Adipocyte (in vitro differentiated cells): ENCODE measurements at regions not wholly inside any gene's neighbourhood (a gene's known extent, or its start where the extent isn't known, plus 50 kb on each side); places are given as distances from the start of the nearest gene placed in this dataset.
A peak's percentile ranks its signal among the peaks of the same experiment; 100 is the strongest.
"Not testable (repeated sequence)": the region's sequence is repeated elsewhere in the genome, so short reads cannot be mapped to it uniquely, and the experiment has no call there.

Experiments used
- DNase-seq: peaks from one replicate; pipeline ENCODE4 v3.0.0-alpha.2; 2015; ENCODE audit warnings: low read depth
- H3K27me3 ChIP-seq: replicated peaks from 2 replicates; pipeline ENCODE4 v1.7.0; 2013; ENCODE audit warnings: mild to moderate bottlenecking, low read length, moderate library complexity; ENCODE audit not compliant: control insufficient read depth, insufficient read depth
- H3K36me3 ChIP-seq: 2 replicates; pipeline ENCODE4 v1.7.0; 2013; ENCODE audit warnings: low read length, mild to moderate bottlenecking, moderate library complexity; ENCODE audit not compliant: control insufficient read depth, insufficient read depth, severe bottlenecking
- H3K4me1 ChIP-seq: 2 replicates; pipeline ENCODE4 v1.7.0; 2013; ENCODE audit warnings: mild to moderate bottlenecking, low read length, moderate library complexity; ENCODE audit not compliant: control insufficient read depth, insufficient read depth
- H3K4me3 ChIP-seq: 2 replicates; pipeline ENCODE4 v1.7.0; 2013; ENCODE audit warnings: mild to moderate bottlenecking, low read length, moderate library complexity
- H3K9ac ChIP-seq: 2 replicates; pipeline ENCODE4 v1.7.0; 2013; ENCODE audit warnings: mild to moderate bottlenecking, low read length, moderate library complexity
- H3K9me3 ChIP-seq: 2 replicates; pipeline ENCODE4 v1.7.0; 2013; ENCODE audit warnings: mild to moderate bottlenecking, low read length, moderate library complexity; ENCODE audit not compliant: control insufficient read depth

DNA sequence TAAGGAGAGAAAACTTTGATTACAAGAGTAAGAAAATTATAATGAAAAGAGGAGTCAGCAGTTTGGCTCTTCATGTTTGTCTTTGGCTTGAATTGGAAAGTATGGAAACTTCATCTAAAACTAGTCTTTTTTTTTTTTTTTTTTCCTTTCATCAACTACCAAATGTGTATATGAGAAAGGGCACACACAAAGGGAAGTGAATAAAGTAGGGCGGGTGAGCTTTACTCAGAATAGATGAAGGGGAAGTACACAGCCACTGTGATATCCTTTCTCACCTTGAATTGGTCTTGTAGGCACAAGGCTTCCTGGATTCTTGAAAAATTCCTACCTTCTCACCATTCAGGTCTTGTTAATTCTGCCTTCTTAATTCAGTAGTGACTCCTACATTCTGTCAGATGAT lies 652.3 kb upstream of the KCNMB2 start:
- Histone ChIP-seq H3K4me1 (no peaks in the 10 kb centered on the region), H3K9me3 (no peaks in the 10 kb centered on the region), H3K36me3 (no peaks in the 10 kb centered on the region), H3K4me3 (no peak overlapping the region), H3K9ac (no peak overlapping the region), H3K27me3 (no peaks in the 10 kb centered on the region)
- DNase-seq, result no peak

DNA sequence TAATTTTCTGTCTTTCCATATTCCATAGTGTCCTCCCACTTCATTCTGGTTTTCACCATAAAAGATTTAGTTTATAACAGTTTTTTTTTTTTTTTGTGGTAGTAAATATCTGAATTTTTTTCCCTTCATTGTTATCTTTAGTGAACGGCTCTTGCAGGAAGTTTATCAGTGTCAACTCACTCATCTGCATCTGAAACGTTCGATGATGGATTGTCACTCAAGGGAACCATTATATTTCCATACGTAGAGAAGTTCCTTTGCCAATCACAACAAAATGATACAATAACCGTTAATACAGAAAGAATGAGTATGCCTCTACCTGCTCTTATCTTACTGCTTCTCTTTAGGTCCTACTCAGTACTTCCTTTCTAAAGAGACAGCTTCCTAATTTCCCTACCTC lies 651.2 kb upstream of the KCNMB2 start:
- H3K9ac ChIP-seq, result no peak overlapping the region
- H3K4me3 ChIP-seq, result no peak overlapping the region
- H3K9me3 ChIP-seq, result no peaks in the 10 kb centered on the region
- no peaks in the 10 kb centered on the region for H3K27me3 ChIP-seq
- DNase-seq, result no peak
- no peaks in the 10 kb centered on the region for H3K36me3 ChIP-seq
- H3K4me1 ChIP-seq, result no peaks in the 10 kb centered on the region

DNA sequence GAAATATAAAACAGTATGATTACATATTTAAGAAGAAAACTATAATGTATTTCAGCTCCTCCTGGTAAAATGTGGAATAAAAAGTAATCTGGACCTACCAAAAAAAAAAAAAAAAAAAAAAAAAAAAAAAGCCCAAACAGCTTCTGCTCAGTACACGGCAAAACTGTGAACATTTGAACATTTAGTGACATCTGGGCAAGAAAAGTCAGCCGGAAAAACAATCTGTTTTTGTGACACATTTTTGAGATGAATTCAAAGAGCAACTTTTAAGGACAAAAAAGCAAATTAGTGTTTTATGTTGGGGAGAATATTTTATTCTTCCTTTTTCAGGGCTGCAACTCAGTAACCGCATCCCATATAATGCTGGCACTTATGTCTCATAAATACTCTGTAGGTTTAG lies 649.7 kb upstream of the KCNMB2 start:
- Histone ChIP-seq H3K27me3 (no peaks in the 10 kb centered on the region), H3K4me1 (no peaks in the 10 kb centered on the region), H3K9ac (no peak overlapping the region), H3K9me3 (no peaks in the 10 kb centered on the region), H3K36me3 (no peaks in the 10 kb centered on the region), H3K4me3 (no peak overlapping the region)
- no peak for DNase-seq

DNA sequence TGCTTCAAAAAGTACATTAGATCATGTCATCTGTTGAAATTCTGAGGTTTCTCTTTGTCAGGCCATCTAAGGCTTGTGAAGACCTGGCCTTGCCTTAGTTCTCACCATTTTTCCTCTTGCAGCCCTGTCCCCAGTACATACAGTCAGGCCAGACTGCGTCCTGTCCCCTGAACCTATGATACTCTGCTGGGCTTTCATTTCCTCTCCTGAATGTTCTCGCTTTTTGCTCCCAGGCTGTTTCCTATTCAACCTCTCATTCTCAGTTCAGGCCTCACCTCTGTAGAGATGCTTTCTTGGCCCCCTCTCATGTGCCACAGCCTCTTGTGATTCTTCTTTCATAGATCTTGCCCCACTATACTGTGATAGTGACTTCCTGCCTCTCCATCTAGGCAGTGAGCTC lies 648.8 kb upstream of the KCNMB2 start:
- Histone ChIP-seq H3K4me3 (no peak overlapping the region), H3K27me3 (no peaks in the 10 kb centered on the region), H3K4me1 (no peaks in the 10 kb centered on the region), H3K36me3 (no peaks in the 10 kb centered on the region), H3K9ac (no peak overlapping the region), H3K9me3 (no peaks in the 10 kb centered on the region)
- DNase-seq, result no peak

DNA sequence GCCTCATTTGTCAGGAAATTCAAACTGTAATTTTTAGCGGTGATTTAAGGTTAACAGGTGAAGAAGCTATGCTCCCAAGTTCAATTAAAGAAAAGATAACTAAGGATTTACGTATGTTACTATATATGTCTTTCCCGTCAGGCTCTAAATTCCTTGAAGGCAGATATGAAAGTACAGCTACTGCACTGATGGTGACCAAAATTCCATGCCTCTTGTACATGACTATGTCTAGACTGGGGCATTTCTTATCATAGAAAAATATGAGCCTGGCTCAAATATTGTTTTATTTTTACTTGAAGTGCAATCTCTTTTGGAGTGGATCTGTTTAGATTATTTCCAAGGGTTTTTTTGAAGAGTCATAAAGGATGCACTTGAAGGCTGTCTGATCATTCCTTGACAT lies 647.1 kb upstream of the KCNMB2 start:
- Histone ChIP-seq H3K9me3 (no peaks in the 10 kb centered on the region), H3K4me3 (no peak overlapping the region), H3K4me1 (peaks cover 9% of the 10 kb centered on the region), H3K36me3 (no peaks in the 10 kb centered on the region), H3K9ac (no peak overlapping the region), H3K27me3 (no peaks in the 10 kb centered on the region)
- DNase-seq, result no peak

DNA sequence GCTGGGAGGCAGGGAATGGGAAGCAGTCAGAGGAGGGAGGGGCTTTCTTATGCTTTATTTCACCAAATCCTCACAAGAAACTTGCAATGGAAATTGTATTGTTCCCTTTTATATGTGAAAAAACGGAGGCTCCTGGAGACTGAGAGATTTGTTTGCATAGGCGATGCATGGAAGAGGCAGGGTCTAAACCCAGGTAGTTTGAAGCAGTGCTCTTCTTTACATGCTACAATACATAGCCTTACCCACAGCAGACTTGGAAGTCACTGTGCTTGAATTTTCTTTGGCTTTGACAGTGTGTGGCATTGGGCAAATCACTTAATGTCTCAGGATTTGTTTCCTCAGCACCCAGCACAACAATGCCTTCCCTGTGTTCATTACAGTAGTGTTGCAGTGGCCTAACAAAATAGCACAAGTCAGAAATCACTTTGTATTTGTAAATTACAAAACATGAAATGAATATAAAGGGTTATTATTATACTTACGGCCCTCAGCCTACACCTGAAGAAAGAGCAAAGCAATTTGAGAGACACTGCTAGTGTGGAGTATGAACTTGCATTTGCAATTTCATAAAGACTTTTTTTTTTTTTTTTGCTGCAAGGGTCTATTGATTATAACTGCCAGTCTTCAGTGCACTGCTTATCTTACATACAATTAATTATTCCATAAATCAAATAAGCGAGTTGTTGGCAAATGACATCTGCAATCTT lies 646.4 kb upstream of the KCNMB2 start:
- no peak for DNase-seq
- Histone ChIP-seq H3K4me3 (no peak overlapping the region), H3K9me3 (no peaks in the 10 kb centered on the region), H3K4me1 (peaks cover 9% of the 10 kb centered on the region), H3K27me3 (no peaks in the 10 kb centered on the region), H3K9ac (no peak overlapping the region), H3K36me3 (no peaks in the 10 kb centered on the region)

DNA sequence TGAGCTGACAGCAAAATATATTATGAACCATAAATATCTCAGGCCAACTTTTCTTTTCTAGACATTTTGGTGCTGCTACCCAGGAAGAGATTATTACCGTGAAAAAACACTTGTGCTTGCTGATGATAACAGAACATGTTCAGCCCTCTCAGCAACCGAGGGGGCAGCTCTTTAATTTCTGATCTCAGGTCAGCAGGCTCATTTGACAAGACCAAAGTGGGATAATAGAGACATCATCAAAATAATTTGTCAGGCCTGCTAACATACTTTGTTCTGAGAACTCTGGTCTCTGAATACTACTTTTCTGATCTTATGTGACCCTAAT lies 645.9 kb upstream of the KCNMB2 start:
- H3K27me3 ChIP-seq, result no peaks in the 10 kb centered on the region
- no peak overlapping the region for H3K4me3 ChIP-seq
- H3K36me3 ChIP-seq, result no peaks in the 10 kb centered on the region
- peaks cover 9% of the 10 kb centered on the region for H3K4me1 ChIP-seq
- DNase-seq, result no peak
- H3K9ac ChIP-seq, result no peak overlapping the region
- no peaks in the 10 kb centered on the region for H3K9me3 ChIP-seq

DNA sequence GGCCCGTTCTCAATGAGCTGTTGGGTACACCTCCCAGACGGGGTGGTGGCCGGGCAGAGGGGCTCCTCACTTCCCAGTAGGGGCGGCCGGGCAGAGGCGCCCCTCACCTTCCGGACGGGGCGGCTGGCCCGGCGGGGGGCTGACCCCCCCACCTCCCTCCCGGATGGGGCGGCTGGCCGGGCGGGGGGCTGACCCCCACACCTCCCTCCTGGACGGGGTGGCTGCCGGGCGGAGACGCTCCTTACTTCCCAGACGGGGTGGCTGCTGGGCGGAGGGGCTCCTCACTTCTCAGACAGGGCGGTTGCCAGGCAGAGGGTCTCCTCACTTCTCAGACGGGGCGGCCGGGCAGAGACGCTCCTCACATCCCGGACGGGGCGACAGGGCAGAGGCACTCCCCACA lies 644.7 kb upstream of the KCNMB2 start:
- DNase-seq, H3K36me3 ChIP-seq, H3K9ac ChIP-seq, H3K27me3 ChIP-seq, H3K4me1 ChIP-seq, H3K9me3 ChIP-seq, H3K4me3 ChIP-seq: not testable (repeated sequence)

DNA sequence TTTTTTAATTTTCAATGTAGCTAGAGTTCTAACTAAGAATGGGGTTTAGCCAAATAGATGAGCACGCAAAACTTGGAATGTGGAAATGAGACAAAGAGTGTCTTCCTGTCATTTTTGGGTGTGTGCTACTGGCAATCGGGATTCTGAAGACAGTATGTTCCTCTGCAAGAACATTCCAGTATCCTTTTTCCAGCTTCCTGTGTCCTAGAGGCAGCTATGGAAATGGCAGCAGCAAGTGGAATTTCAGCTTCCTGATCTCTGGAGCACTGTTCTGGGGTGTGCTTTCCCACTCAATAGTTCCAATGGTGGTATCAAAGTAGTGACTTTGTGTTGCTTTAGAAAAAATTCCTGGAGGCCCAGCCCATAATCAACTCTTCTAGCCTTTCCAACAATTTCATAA lies 642.9 kb upstream of the KCNMB2 start:
- DNase-seq, result no peak
- Histone ChIP-seq H3K9me3 (peaks cover 15% of the 10 kb centered on the region), H3K36me3 (no peaks in the 10 kb centered on the region), H3K9ac (peak overlapping the region; percentile 34), H3K4me3 (no peak overlapping the region), H3K4me1 (peaks cover 9% of the 10 kb centered on the region), H3K27me3 (no peaks in the 10 kb centered on the region)

DNA sequence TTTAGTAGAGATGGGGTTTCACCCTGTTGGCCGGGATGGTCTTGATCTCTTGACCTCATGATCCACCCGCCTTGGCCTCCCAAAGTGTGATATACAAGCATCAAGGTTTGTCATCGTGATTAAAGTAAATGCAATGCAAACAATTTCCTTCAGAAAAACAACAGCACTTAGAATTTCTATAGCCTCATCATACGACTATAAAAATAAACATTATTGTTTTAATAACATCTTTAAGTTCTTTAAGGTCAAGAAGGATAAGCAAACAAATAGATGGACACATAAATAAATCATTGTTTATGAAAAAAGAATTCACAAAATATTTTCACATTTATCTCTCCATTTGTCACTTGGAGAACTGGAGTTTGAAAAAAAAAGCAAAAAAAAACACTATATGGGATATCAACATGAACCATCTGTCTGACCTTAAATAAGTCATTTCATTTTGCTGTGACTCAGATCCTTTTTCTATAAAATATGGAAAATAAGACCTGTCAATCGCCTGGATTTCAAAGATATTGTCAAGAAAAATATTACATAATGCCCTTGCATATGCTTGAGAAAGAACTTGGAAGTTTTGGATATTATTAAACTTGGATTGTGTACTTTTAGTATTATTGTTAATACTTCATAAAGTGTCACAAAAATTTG lies 642.0 kb upstream of the KCNMB2 start:
- Histone ChIP-seq H3K36me3 (no peaks in the 10 kb centered on the region), H3K4me3 (no peak overlapping the region)
- DNase-seq, result no peak

DNA sequence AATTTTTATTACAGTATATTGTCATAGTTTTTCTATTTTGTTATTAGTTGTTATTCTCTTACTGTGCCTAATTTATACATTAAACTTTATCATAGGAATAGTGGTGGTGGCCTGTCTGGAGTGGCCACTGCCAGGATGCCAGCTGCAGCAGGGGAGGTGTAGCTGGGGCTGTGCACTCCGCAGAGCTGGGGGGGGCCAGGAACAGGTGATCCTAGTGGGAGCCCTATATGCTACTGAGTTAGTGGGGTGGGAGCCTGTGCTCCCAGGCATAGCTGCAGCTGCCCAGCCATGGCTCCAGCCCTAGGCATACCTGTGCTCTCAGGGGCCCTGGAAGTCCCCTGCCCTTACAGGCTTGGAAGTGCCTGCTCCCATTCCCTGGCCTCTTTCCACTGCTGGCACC lies 638.1 kb upstream of the KCNMB2 start:
- no peak overlapping the region for H3K9ac ChIP-seq
- H3K36me3 ChIP-seq, result no peaks in the 10 kb centered on the region
- no peak for DNase-seq
- peaks cover 37% of the 10 kb centered on the region for H3K9me3 ChIP-seq
- peaks cover 4% of the 10 kb centered on the region for H3K4me1 ChIP-seq
- H3K27me3 ChIP-seq, result no peaks in the 10 kb centered on the region
- H3K4me3 ChIP-seq, result no peak overlapping the region

More for the DNA sequence above, 642.0 kb upstream of the KCNMB2 start:
- Histone ChIP-seq H3K27me3 (no peaks in the 10 kb centered on the region), H3K9ac (no peak overlapping the region), H3K9me3 (peaks cover 22% of the 10 kb centered on the region), H3K4me1 (peaks cover 9% of the 10 kb centered on the region)
